ENCODE measurements at regions not wholly inside any gene's neighbourhood (a gene's known extent, or its start where the extent isn't known, plus 50 kb on each side); places are given as distances from the start of the nearest gene placed in this dataset.

DNA sequence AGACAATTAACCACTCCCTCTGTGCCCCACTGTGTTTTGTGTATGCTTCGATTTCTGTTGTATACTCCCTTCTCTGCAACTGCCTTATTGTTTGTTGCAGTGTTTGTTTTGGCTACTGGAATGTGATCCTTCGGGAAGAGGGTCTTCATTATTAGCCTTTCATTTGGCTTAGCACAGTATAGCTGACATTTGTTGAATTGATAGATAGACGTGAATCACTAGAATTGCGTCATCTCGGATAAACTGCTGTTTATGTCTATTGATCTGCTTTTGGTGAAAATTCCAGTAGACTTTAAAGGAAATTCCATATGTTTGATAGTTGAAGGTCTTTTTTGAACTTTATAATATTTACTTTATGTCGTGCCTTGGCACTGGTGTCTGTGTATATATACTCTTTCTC lies 189.9 kb upstream of the EYA4 start:
- TF ChIP-seq, protein P1, sequence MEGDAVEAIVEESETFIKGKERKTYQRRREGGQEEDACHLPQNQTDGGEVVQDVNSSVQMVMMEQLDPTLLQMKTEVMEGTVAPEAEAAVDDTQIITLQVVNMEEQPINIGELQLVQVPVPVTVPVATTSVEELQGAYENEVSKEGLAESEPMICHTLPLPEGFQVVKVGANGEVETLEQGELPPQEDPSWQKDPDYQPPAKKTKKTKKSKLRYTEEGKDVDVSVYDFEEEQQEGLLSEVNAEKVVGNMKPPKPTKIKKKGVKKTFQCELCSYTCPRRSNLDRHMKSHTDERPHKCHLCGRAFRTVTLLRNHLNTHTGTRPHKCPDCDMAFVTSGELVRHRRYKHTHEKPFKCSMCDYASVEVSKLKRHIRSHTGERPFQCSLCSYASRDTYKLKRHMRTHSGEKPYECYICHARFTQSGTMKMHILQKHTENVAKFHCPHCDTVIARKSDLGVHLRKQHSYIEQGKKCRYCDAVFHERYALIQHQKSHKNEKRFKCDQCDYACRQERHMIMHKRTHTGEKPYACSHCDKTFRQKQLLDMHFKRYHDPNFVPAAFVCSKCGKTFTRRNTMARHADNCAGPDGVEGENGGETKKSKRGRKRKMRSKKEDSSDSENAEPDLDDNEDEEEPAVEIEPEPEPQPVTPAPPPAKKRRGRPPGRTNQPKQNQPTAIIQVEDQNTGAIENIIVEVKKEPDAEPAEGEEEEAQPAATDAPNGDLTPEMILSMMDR (IDR thresholded peaks at IDR 0.05; ENCODE audit: unreplicated experiment) = no peak
- Mint-ChIP-seq H3K9me3 (ENCODE audit: low read depth) (no peaks in the 10 kb centered on the region), H3K36me3 (ENCODE audit: insufficient read depth) (no peaks in the 10 kb centered on the region), H3K27ac (no peak overlapping the region), H3K27me3 (no peaks in the 10 kb centered on the region), H3K4me1 (ENCODE audit: low read depth) (peaks cover 4% of the 10 kb centered on the region), H3K4me3 (ENCODE audit: low read depth) (no peak overlapping the region)
- DNase-seq (ENCODE audit: low spot score, unreplicated experiment) = no peak

DNA sequence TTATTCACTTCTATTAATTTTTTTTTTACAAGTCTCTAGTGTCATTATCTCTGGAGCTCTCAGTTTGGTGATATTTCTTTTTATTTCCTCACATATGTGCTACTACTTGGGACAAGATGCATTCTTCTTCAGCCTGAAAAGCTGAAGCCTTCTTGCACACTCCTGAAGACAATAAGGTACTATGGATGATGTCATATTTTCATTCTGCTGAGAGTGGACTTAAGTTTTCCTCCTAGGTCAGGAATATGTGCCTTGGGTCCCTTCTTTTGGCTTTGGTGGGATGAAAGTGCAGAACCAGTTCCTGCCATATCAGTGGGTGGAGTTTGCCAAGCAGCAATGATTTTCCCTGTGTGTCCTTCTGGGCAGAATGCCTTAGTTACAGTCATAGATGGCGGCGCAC lies 188.7 kb upstream of the EYA4 start:
- Mint-ChIP-seq H3K27me3 (peaks cover 3% of the 10 kb centered on the region), H3K27ac (no peak overlapping the region), H3K4me1 (ENCODE audit: low read depth) (peaks cover 2% of the 10 kb centered on the region)

GRCh38 chr6:133055441-133055966 lies 185.7 kb upstream of the EYA4 start:
- TF ChIP-seq, protein P1 (IDR thresholded peaks at IDR 0.05; ENCODE audit: unreplicated experiment) = no peak
- peaks cover 2% of the 10 kb centered on the region for H3K4me1 Mint-ChIP-seq (ENCODE audit: low read depth)
- H3K27me3 Mint-ChIP-seq = peaks cover 3% of the 10 kb centered on the region
- H3K4me3 Mint-ChIP-seq (ENCODE audit: low read depth) = no peak overlapping the region
- H3K27ac Mint-ChIP-seq = no peak overlapping the region
- no peaks in the 10 kb centered on the region for H3K36me3 Mint-ChIP-seq (ENCODE audit: insufficient read depth)
- DNase-seq (ENCODE audit: low spot score, unreplicated experiment) = no peak
- no peaks in the 10 kb centered on the region for H3K9me3 Mint-ChIP-seq (ENCODE audit: low read depth)

More for the DNA sequence above, 188.7 kb upstream of the EYA4 start:
- TF ChIP-seq, protein P1 (IDR thresholded peaks at IDR 0.05; ENCODE audit: unreplicated experiment) = no peak
- no peak overlapping the region for H3K4me3 Mint-ChIP-seq (ENCODE audit: low read depth)
- H3K9me3 Mint-ChIP-seq (ENCODE audit: low read depth) = no peaks in the 10 kb centered on the region
- DNase-seq (ENCODE audit: low spot score, unreplicated experiment) = no peak
- H3K36me3 Mint-ChIP-seq (ENCODE audit: insufficient read depth) = no peaks in the 10 kb centered on the region

DNA sequence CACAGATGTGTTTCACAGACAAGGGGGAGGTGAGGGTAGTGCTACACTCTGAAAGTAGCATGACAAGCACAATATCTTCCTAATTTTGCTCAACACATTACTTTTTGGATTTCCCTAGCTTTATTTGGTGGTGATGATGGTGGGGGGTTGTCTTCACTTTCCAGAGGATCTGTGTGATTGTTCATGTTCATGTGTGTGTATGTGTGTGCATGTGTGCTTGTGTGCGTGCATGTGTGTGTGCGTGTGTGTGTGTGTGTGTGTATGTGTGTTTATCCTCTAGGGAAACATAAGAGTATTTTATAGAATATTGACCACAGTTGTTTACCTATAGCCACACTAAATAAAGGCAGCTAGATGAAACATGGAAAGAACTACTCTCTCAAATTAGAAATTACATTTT lies 183.8 kb upstream of the EYA4 start:
- Mint-ChIP-seq H3K27me3 (peaks cover 3% of the 10 kb centered on the region), H3K4me1 (ENCODE audit: low read depth) (peaks cover 2% of the 10 kb centered on the region), H3K27ac (no peak overlapping the region), H3K4me3 (ENCODE audit: low read depth) (no peak overlapping the region), H3K36me3 (ENCODE audit: insufficient read depth) (no peaks in the 10 kb centered on the region), H3K9me3 (ENCODE audit: low read depth) (no peaks in the 10 kb centered on the region)
- DNase-seq (ENCODE audit: low spot score, unreplicated experiment) = no peak
- TF ChIP-seq, protein P1 (IDR thresholded peaks at IDR 0.05; ENCODE audit: unreplicated experiment) = no peak

- peaks cover 2% of the 10 kb centered on the region for H3K27me3 Mint-ChIP-seq
- H3K9me3 Mint-ChIP-seq (ENCODE audit: low read depth) = no peaks in the 10 kb centered on the region
- TF ChIP-seq, protein P1 (IDR thresholded peaks at IDR 0.05; ENCODE audit: unreplicated experiment) = no peak
- no peak overlapping the region for H3K27ac Mint-ChIP-seq
- H3K36me3 Mint-ChIP-seq (ENCODE audit: insufficient read depth) = no peaks in the 10 kb centered on the region
- no peak for DNase-seq (ENCODE audit: low spot score, unreplicated experiment)
- no peaks in the 10 kb centered on the region for H3K4me1 Mint-ChIP-seq (ENCODE audit: low read depth)
- no peak overlapping the region for H3K4me3 Mint-ChIP-seq (ENCODE audit: low read depth)
These were observed 179.1 kb upstream of the EYA4 start for GRCh38 chr6:133062077-133062476.
